Tibial artery (tissue), 4 donors: ENCODE measurements at regions not wholly inside any gene's neighbourhood (a gene's known extent, or its start where the extent isn't known, plus 50 kb on each side); places are given as distances from the start of the nearest gene placed in this dataset.

ENCODE experiments used
- DNase-seq, 2 donors: peaks; one replicate each; pipeline ENCODE4 v3.0.0-alpha.2; 2019
- H3K27ac ChIP-seq, 2 donors: fragments of 200-600 bp; sonication (generic) in 1 of 2; 1 replicate in 1 of 2; 2 replicates in 1 of 2; pipeline ENCODE4 v1.5.1; 2018 to 2019; ENCODE audit warnings: mild to moderate bottlenecking in 1 of 2
- H3K27me3 ChIP-seq, 2 donors: fragments of 200-600 bp; sonication (generic) in 1 of 2; one replicate each; pipeline versions ENCODE4 v1.5.1 to v1.6.0; 2016 to 2019
- H3K36me3 ChIP-seq, 3 donors: fragments of 200-600 bp; sonication (generic) in 2 of 3; one replicate each; pipeline ENCODE4 v1.5.1; 2016 to 2019; ENCODE audit warnings: mild to moderate bottlenecking in 2 of 3
- H3K4me1 ChIP-seq, 4 donors: fragments of 200-600 bp; sonication (generic) in 2 of 4; 1 replicate in 3 of 4; 2 replicates in 1 of 4; pipeline ENCODE4 v1.5.1; 2016 to 2019
- H3K4me3 ChIP-seq, 2 donors: fragments of 200-600 bp; sonication (generic) in 1 of 2; 1 replicate in 1 of 2; 2 replicates in 1 of 2; pipeline ENCODE4 v1.5.1; 2018 to 2019; ENCODE audit warnings: mild to moderate bottlenecking in 2 of 2
- H3K9me3 ChIP-seq, 3 donors: fragments of 200-600 bp; sonication (generic) in 1 of 3; one replicate each; pipeline ENCODE4 v1.5.1; 2016 to 2019
- CTCF ChIP-seq, 2 experiments: fragments of 200-600 bp in 1 of 2; fragments of 450-650 bp in 1 of 2; IDR thresholded peaks; one replicate each; pipeline ENCODE4 v1.5.1; 2017 to 2019; ENCODE audit warnings: antibody characterized with exemption in 2 of 2, mild to moderate bottlenecking in 1 of 2, moderate library complexity in 1 of 2
- intact Hi-C: fragments of 100-400 bp; cut with DNase I; formaldehyde crosslinking; loops from one replicate; pipeline ENCODE4 v1.15.0; 2023; ENCODE audit warnings: low total_unique reads

GRCh38 chr4:156575430-156576073 lies 396.0 kb downstream of the PDGFC start:
- Histone ChIP-seq H3K27ac (peak overlapping the region; percentile 8 to 37), H3K4me3 (no peak overlapping the region), H3K4me1 (peaks cover 0 to 25% (median 3%) of the 10 kb centered on the region in 4 donors), H3K36me3 (no peaks in the 10 kb centered on the region), H3K27me3 (no peaks in the 10 kb centered on the region), H3K9me3 (no peaks in the 10 kb centered on the region)
- TF ChIP-seq CTCF (IDR thresholded peaks at IDR 0.05) = no peak
- intact Hi-C loops = no loop called here
- DNase-seq = no peak

GRCh38 chr4:156571146-156571545 lies 400.5 kb downstream of the PDGFC start:
- no peak for TF ChIP-seq CTCF (IDR thresholded peaks at IDR 0.05)
- no peaks in the 10 kb centered on the region for H3K36me3 ChIP-seq
- H3K27ac ChIP-seq = no peak overlapping the region
- H3K27me3 ChIP-seq = no peaks in the 10 kb centered on the region
- H3K9me3 ChIP-seq = no peaks in the 10 kb centered on the region
- H3K4me1 ChIP-seq = peaks cover 0 to 19% (median 0%) of the 10 kb centered on the region in 4 donors
- peak in 1 of 2 donors; percentile 74 for DNase-seq
- intact Hi-C loops = no loop called here
- H3K4me3 ChIP-seq = no peak overlapping the region

- Histone ChIP-seq H3K4me1 (peaks cover 0 to 10% (median 0%) of the 10 kb centered on the region in 4 donors), H3K27ac (no peak overlapping the region), H3K27me3 (no peaks in the 10 kb centered on the region), H3K36me3 (no peaks in the 10 kb centered on the region), H3K4me3 (no peak overlapping the region), H3K9me3 (no peaks in the 10 kb centered on the region)
- intact Hi-C loops = no loop called here
- no peak for DNase-seq
- TF ChIP-seq CTCF (IDR thresholded peaks at IDR 0.05) = no peak
Observed at GRCh38 chr4:156569535-156569934, 402.1 kb downstream of the PDGFC start.

- no peaks in the 10 kb centered on the region for H3K9me3 ChIP-seq
- no peaks in the 10 kb centered on the region for H3K27me3 ChIP-seq
- no peak overlapping the region for H3K27ac ChIP-seq
- H3K36me3 ChIP-seq = no peaks in the 10 kb centered on the region
- intact Hi-C loops = no loop called here
- no peak for DNase-seq
- TF ChIP-seq CTCF (IDR thresholded peaks at IDR 0.05) = no peak
- H3K4me1 ChIP-seq = peaks cover 0 to 15% (median 0%) of the 10 kb centered on the region in 4 donors
- H3K4me3 ChIP-seq = no peak overlapping the region
Observed at GRCh38 chr4:156568484-156568883, 403.1 kb downstream of the PDGFC start.

GRCh38 chr4:156568041-156568440 lies 403.6 kb downstream of the PDGFC start:
- Histone ChIP-seq H3K4me3 (no peak overlapping the region), H3K27me3 (no peaks in the 10 kb centered on the region), H3K9me3 (no peaks in the 10 kb centered on the region), H3K4me1 (peaks cover 0 to 17% (median under 1%) of the 10 kb centered on the region in 4 donors), H3K27ac (no peak overlapping the region), H3K36me3 (no peaks in the 10 kb centered on the region)
- TF ChIP-seq CTCF (IDR thresholded peaks at IDR 0.05) = no peak
- intact Hi-C loops = no loop called here
- DNase-seq = no peak
